H9 (cell line): ENCODE measurements at regions not wholly inside any gene's neighbourhood (a gene's known extent, or its start where the extent isn't known, plus 50 kb on each side); places are given as distances from the start of the nearest gene placed in this dataset.

ENCODE experiments used
- DNase-seq: peaks from one replicate; pipeline ENCODE4 v3.0.0-alpha.2; 2017
- H2AFZ ChIP-seq: one replicate; pipeline ENCODE4 v1.6.1; 2013; ENCODE audit warnings: mild to moderate bottlenecking, low read length, control low read depth, moderate library complexity
- H2AK5ac ChIP-seq: 2 replicates; pipeline ENCODE4 v1.6.1; 2013; ENCODE audit warnings: low read length, control low read depth, mixed read lengths; ENCODE audit not compliant: insufficient read length
- H2BK120ac ChIP-seq: one replicate; pipeline ENCODE4 v1.6.1; 2013; ENCODE audit warnings: low read depth, mild to moderate bottlenecking, low read length, control low read depth, inconsistent platforms; ENCODE audit not compliant: poor library complexity, severe bottlenecking
- H2BK12ac ChIP-seq: 2 replicates; pipeline ENCODE4 v1.6.1; 2013; ENCODE audit warnings: low read length, control low read depth, mixed read lengths, low read depth; ENCODE audit not compliant: insufficient read length
- H2BK15ac ChIP-seq: 2 replicates; pipeline ENCODE4 v1.6.1; 2013; ENCODE audit warnings: low read depth, low read length, control low read depth
- H2BK20ac ChIP-seq: one replicate; pipeline ENCODE4 v1.6.1; 2013; ENCODE audit warnings: low read depth, mild to moderate bottlenecking, low read length, control low read depth, inconsistent platforms; ENCODE audit not compliant: poor library complexity, severe bottlenecking
- H2BK5ac ChIP-seq: 2 replicates; pipeline ENCODE4 v1.6.1; 2013; ENCODE audit warnings: low read length, control low read depth, mixed read lengths; ENCODE audit not compliant: insufficient read length
- H3K14ac ChIP-seq: 2 replicates; pipeline ENCODE4 v1.6.1; 2013; ENCODE audit warnings: low read length, control low read depth; ENCODE audit not compliant: insufficient read depth
- H3K18ac ChIP-seq: 2 replicates; pipeline ENCODE4 v1.6.1; 2013; ENCODE audit warnings: low read depth, mild to moderate bottlenecking, mixed read lengths, low read length, control low read depth; ENCODE audit not compliant: insufficient read length
- H3K23ac ChIP-seq: 2 replicates; pipeline ENCODE4 v1.6.1; 2013; ENCODE audit warnings: low read length, control low read depth, mixed read lengths, low read depth; ENCODE audit not compliant: insufficient read length
- H3K23me2 ChIP-seq: 2 replicates; pipeline ENCODE4 v1.6.1; 2013; ENCODE audit warnings: low read depth, mild to moderate bottlenecking, mixed read lengths, low read length, control low read depth; ENCODE audit not compliant: insufficient read length, poor library complexity, severe bottlenecking
- H3K27ac ChIP-seq: 2 replicates; pipeline ENCODE4 v1.5.1; 2013; ENCODE audit warnings: low read length, control low read depth, mixed read lengths, low read depth; ENCODE audit not compliant: insufficient read length
- H3K27me3 ChIP-seq: 2 replicates; pipeline ENCODE4 v1.6.1; 2013; ENCODE audit warnings: low read length, control low read depth, inconsistent platforms; ENCODE audit not compliant: insufficient read depth
- H3K4ac ChIP-seq: 2 replicates; pipeline ENCODE4 v1.6.1; 2013; ENCODE audit warnings: low read depth, mild to moderate bottlenecking, control low read depth, inconsistent platforms, low read length, moderate library complexity
- H3K4me1 ChIP-seq: 2 replicates; pipeline ENCODE4 v1.6.1; 2013; ENCODE audit warnings: low read length, control low read depth, inconsistent platforms; ENCODE audit not compliant: insufficient read depth
- H3K4me2 ChIP-seq: 2 replicates; pipeline ENCODE4 v1.6.1; 2013; ENCODE audit warnings: low read length, control low read depth, mixed read lengths; ENCODE audit not compliant: insufficient read length, insufficient read depth
- H3K56ac ChIP-seq: 2 replicates; pipeline ENCODE4 v1.6.1; 2013; ENCODE audit warnings: low read depth, mild to moderate bottlenecking, mixed read lengths, low read length, control low read depth; ENCODE audit not compliant: insufficient read length
- H3K79me1 ChIP-seq: 2 replicates; pipeline ENCODE4 v1.6.1; 2013; ENCODE audit warnings: low read depth, mild to moderate bottlenecking, moderate library complexity, low read length, control low read depth, inconsistent platforms; ENCODE audit not compliant: insufficient read depth, poor library complexity, severe bottlenecking
- H3K79me2 ChIP-seq: 2 replicates; pipeline ENCODE4 v1.6.1; 2013; ENCODE audit warnings: low read length, control low read depth, inconsistent platforms; ENCODE audit not compliant: insufficient read depth
- H3K9ac ChIP-seq: 2 replicates; pipeline ENCODE4 v1.6.1; 2013; ENCODE audit warnings: low read length, control low read depth, mixed read lengths; ENCODE audit not compliant: insufficient read length; ENCODE audit errors: extremely low read depth
- H3K9me3 ChIP-seq: one replicate; pipeline ENCODE4 v1.6.1; 2013; ENCODE audit warnings: low read depth, low read length, inconsistent platforms; ENCODE audit not compliant: control insufficient read depth
- H3T11ph ChIP-seq: one replicate; pipeline ENCODE4 v1.6.1; 2013; ENCODE audit warnings: mild to moderate bottlenecking, low read length, control low read depth, inconsistent platforms
- H4K20me1 ChIP-seq: one replicate; pipeline ENCODE4 v1.6.1; 2013; ENCODE audit not compliant: control insufficient read depth, insufficient read length, insufficient read depth
- H4K5ac ChIP-seq: 2 replicates; pipeline ENCODE4 v1.6.1; 2013; ENCODE audit warnings: low read depth, mild to moderate bottlenecking, mixed read lengths, low read length, control low read depth; ENCODE audit not compliant: insufficient read length
- H4K8ac ChIP-seq: replicated peaks from 2 replicates; pipeline ENCODE4 v1.6.1; 2013; ENCODE audit warnings: low read length, control low read depth, mixed read lengths, low read depth; ENCODE audit not compliant: insufficient read length
- H4K91ac ChIP-seq: 2 replicates; pipeline ENCODE4 v1.6.1; 2013; ENCODE audit warnings: low read depth, mild to moderate bottlenecking, moderate library complexity, mixed read lengths, low read length, control low read depth; ENCODE audit not compliant: insufficient read length
- H3K27ac Mint-ChIP-seq, 3 experiments: 2 replicates in 2 of 3; 3 replicates in 1 of 3; pipeline ENCODE4 v1.8.0; 2020 to 2021; ENCODE audit warnings: mixed read lengths in 3 of 3, mild to moderate bottlenecking in 1 of 3, moderate library complexity in 1 of 3
- H3K27me3 Mint-ChIP-seq: 2 replicates; pipeline ENCODE4 v1.8.0; 2021; ENCODE audit warnings: low read depth, mild to moderate bottlenecking, moderate library complexity, mixed read lengths
- H3K36me3 Mint-ChIP-seq, 3 experiments: 2 replicates in 2 of 3; 3 replicates in 1 of 3; pipeline ENCODE4 v1.8.0; 2020 to 2021; ENCODE audit warnings: low read depth in 3 of 3, mixed read lengths in 3 of 3; ENCODE audit not compliant: insufficient read depth in 1 of 3
- H3K4me1 Mint-ChIP-seq, 2 experiments: 2 replicates each; pipeline ENCODE4 v1.8.0; 2020; ENCODE audit warnings: mixed read lengths in 2 of 2
- H3K4me3 Mint-ChIP-seq, 2 experiments: 2 replicates in 1 of 2; 3 replicates in 1 of 2; pipeline ENCODE4 v1.8.0; 2020 to 2021; ENCODE audit warnings: mild to moderate bottlenecking in 2 of 2, mixed read lengths in 2 of 2, moderate library complexity in 1 of 2
- H3K9me3 Mint-ChIP-seq, 2 experiments: 2 replicates in 1 of 2; 3 replicates in 1 of 2; pipeline ENCODE4 v1.8.0; 2020; ENCODE audit warnings: mild to moderate bottlenecking in 2 of 2, mixed read lengths in 2 of 2, moderate library complexity in 1 of 2
- WGBS: extraction: QIAGEN DNeasy Blood & Tissue Kit; methylation state at CpG from one replicate; pipeline ENCODE4 v1.1.7; 2013; ENCODE audit warnings: missing lambda C conversion rate, low lambda C conversion rate, mixed read lengths; ENCODE audit not compliant: insufficient read length; ENCODE audit errors: extremely low coverage; 5-methylcytosine and 5-hydroxymethylcytosine counted together
- TF ChIP-seq, protein P1 (sequence below): fragments of 200-600 bp; sonication (generic); conservative IDR thresholded peaks from 3 replicates; pipeline ENCODE4 v1.8.0; 2021; ENCODE audit warnings: antibody characterized with exemption, mild to moderate bottlenecking

- Histone ChIP-seq H3K23me2 (peaks cover 2% of the 10 kb centered on the region), H3K79me2 (no peaks in the 10 kb centered on the region), H3K4me1 (no peaks in the 10 kb centered on the region), H3K18ac (no peak overlapping the region), H4K5ac (no peak overlapping the region), H2BK15ac (no peak overlapping the region), H2AK5ac (no peak overlapping the region), H3K9me3 (no peaks in the 10 kb centered on the region), H2BK20ac (no peak overlapping the region), H4K20me1 (no peaks in the 10 kb centered on the region), H3K79me1 (no peaks in the 10 kb centered on the region), H3K23ac (no peak overlapping the region), H3K27me3 (no peaks in the 10 kb centered on the region), H2BK5ac (no peak overlapping the region), H4K91ac (no peak overlapping the region), H3K27ac (no peak overlapping the region), H3K4me2 (no peak overlapping the region), H3T11ph (no peak overlapping the region), H2AFZ (no peak overlapping the region), H3K14ac (no peak overlapping the region), H3K9ac (no peak overlapping the region), H3K56ac (no peak overlapping the region), H3K4ac (no peak overlapping the region), H4K8ac (no peak overlapping the region), H2BK12ac (no peak overlapping the region), H2BK120ac (no peak overlapping the region)
- WGBS, result no CpG with 5 or more reads among the region's 6 CpGs
- Mint-ChIP-seq H3K4me1 (no peaks in the 10 kb centered on the region), H3K27me3 (no peaks in the 10 kb centered on the region), H3K27ac (no peak overlapping the region), H3K9me3 (no peaks in the 10 kb centered on the region; a peak in 2 of 5 replicates), H3K36me3 (peaks cover 0 to 2% (median 0%) of the 10 kb centered on the region in 3 experiments; a peak in 1 of 7 replicates), H3K4me3 (no peak overlapping the region)
- TF ChIP-seq, protein P1, sequence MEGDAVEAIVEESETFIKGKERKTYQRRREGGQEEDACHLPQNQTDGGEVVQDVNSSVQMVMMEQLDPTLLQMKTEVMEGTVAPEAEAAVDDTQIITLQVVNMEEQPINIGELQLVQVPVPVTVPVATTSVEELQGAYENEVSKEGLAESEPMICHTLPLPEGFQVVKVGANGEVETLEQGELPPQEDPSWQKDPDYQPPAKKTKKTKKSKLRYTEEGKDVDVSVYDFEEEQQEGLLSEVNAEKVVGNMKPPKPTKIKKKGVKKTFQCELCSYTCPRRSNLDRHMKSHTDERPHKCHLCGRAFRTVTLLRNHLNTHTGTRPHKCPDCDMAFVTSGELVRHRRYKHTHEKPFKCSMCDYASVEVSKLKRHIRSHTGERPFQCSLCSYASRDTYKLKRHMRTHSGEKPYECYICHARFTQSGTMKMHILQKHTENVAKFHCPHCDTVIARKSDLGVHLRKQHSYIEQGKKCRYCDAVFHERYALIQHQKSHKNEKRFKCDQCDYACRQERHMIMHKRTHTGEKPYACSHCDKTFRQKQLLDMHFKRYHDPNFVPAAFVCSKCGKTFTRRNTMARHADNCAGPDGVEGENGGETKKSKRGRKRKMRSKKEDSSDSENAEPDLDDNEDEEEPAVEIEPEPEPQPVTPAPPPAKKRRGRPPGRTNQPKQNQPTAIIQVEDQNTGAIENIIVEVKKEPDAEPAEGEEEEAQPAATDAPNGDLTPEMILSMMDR, result no peak
- no peak for DNase-seq
Observed at GRCh38 chr16:26189536-26189935, 497.8 kb downstream of the HS3ST4 start.
